CD4-positive, CD25-positive, alpha-beta regulatory T cell (primary cell): ENCODE measurements at regions not wholly inside any gene's neighbourhood (a gene's known extent, or its start where the extent isn't known, plus 50 kb on each side); places are given as distances from the start of the nearest gene placed in this dataset.

Source experiments
- ATAC-seq, 2 donors: fragments of 150-1000 bp; cut with Tn5 transposase; one replicate each; pipeline ENCODE4 v1.10.0; 2021; ENCODE audit warnings: low read depth in 2 of 2, moderate number of reproducible peaks in 2 of 2, moderate library complexity in 1 of 2
- DNase-seq, 3 donors: peaks; one replicate each; pipeline versions ENCODE4 v3.0.0 to v3.0.0-alpha.2; 2012 to 2022; ENCODE audit warnings: mixed read lengths in 1 of 3
- H3K27ac ChIP-seq: one replicate; pipeline ENCODE4 v1.7.0; 2013; ENCODE audit warnings: mild to moderate bottlenecking, low read length; ENCODE audit not compliant: insufficient read depth, poor library complexity, severe bottlenecking
- H3K27me3 ChIP-seq: one replicate; pipeline ENCODE4 v1.7.0; 2013; ENCODE audit warnings: low read length; ENCODE audit not compliant: control insufficient read depth, insufficient read depth
- H3K36me3 ChIP-seq: one replicate; pipeline ENCODE4 v1.7.0; 2013; ENCODE audit warnings: mild to moderate bottlenecking, low read length, moderate library complexity; ENCODE audit not compliant: control insufficient read depth, insufficient read depth
- H3K4me1 ChIP-seq: 2 replicates; pipeline ENCODE4 v1.7.0; 2013; ENCODE audit warnings: mild to moderate bottlenecking, low read length; ENCODE audit not compliant: insufficient read depth, control insufficient read depth, poor library complexity, severe bottlenecking
- H3K4me3 ChIP-seq: one replicate; pipeline ENCODE4 v1.7.0; 2013; ENCODE audit warnings: low read depth, mild to moderate bottlenecking, low read length, moderate library complexity
- H3K9me3 ChIP-seq, 2 experiments: 1 replicate in 1 of 2; 2 replicates in 1 of 2; pipeline ENCODE4 v1.7.0; 2013; ENCODE audit warnings: low read length in 2 of 2, mild to moderate bottlenecking in 1 of 2, moderate library complexity in 1 of 2; ENCODE audit not compliant: control insufficient read depth in 2 of 2
- H3K27ac Mint-ChIP-seq, 3 donors: one replicate each; pipeline ENCODE4 v1.8.0; 2020 to 2022; ENCODE audit warnings: mild to moderate bottlenecking in 3 of 3, mixed read lengths in 3 of 3, moderate library complexity in 2 of 3
- H3K27me3 Mint-ChIP-seq: one replicate; pipeline ENCODE4 v1.8.0; 2022; ENCODE audit warnings: mild to moderate bottlenecking, mixed read lengths
- H3K36me3 Mint-ChIP-seq: one replicate; pipeline ENCODE4 v1.8.0; 2020; ENCODE audit warnings: mixed read lengths
- H3K4me1 Mint-ChIP-seq, 4 donors: one replicate each; pipeline ENCODE4 v1.8.0; 2020 to 2022; ENCODE audit warnings: mixed read lengths in 4 of 4, mild to moderate bottlenecking in 1 of 4
- H3K4me3 Mint-ChIP-seq, 4 donors: one replicate each; pipeline ENCODE4 v1.8.0; 2020 to 2022; ENCODE audit warnings: mild to moderate bottlenecking in 4 of 4, mixed read lengths in 4 of 4, moderate library complexity in 3 of 4
- H3K9me3 Mint-ChIP-seq, 7 donors: one replicate each; pipeline ENCODE4 v1.8.0; 2020 to 2022; ENCODE audit warnings: mixed read lengths in 7 of 7, mild to moderate bottlenecking in 3 of 7, moderate library complexity in 2 of 7

GRCh38 chr1:112312315-112312714 lies 83.7 kb upstream of the CTTNBP2NL start:
- Mint-ChIP-seq H3K4me3 (no peak overlapping the region), H3K36me3 (no peaks in the 10 kb centered on the region), H3K9me3 (peaks cover 0 to 3% (median 0%) of the 10 kb centered on the region in 7 donors), H3K4me1 (no peaks in the 10 kb centered on the region), H3K27ac (no peak overlapping the region), H3K27me3 (peaks cover 17% of the 10 kb centered on the region)
- no peak for DNase-seq
- H3K36me3 ChIP-seq = no peaks in the 10 kb centered on the region
- H3K4me3 ChIP-seq = no peak overlapping the region
- H3K9me3 ChIP-seq = no peaks in the 10 kb centered on the region
- no peak for ATAC-seq
- no peaks in the 10 kb centered on the region for H3K4me1 ChIP-seq
- no peak overlapping the region for H3K27ac ChIP-seq
- H3K27me3 ChIP-seq = peaks cover 5% of the 10 kb centered on the region

- Histone ChIP-seq H3K27me3 (peaks cover 5% of the 10 kb centered on the region), H3K36me3 (no peaks in the 10 kb centered on the region), H3K9me3 (no peaks in the 10 kb centered on the region), H3K27ac (no peak overlapping the region), H3K4me3 (no peak overlapping the region), H3K4me1 (no peaks in the 10 kb centered on the region)
- Mint-ChIP-seq H3K9me3 (peaks cover 0 to 3% (median 0%) of the 10 kb centered on the region in 7 donors), H3K27me3 (peaks cover 17% of the 10 kb centered on the region), H3K36me3 (no peaks in the 10 kb centered on the region), H3K4me3 (no peak overlapping the region), H3K4me1 (no peaks in the 10 kb centered on the region), H3K27ac (no peak overlapping the region)
- ATAC-seq (no peak), DNase-seq (no peak)
These were observed 83.1 kb upstream of the CTTNBP2NL start for GRCh38 chr1:112312879-112313278.

- Histone ChIP-seq H3K4me3 (no peak overlapping the region), H3K4me1 (no peaks in the 10 kb centered on the region), H3K27me3 (no peaks in the 10 kb centered on the region), H3K27ac (no peak overlapping the region), H3K36me3 (no peaks in the 10 kb centered on the region), H3K9me3 (no peaks in the 10 kb centered on the region)
- H3K4me1 Mint-ChIP-seq = peaks cover 0 to 2% (median 0%) of the 10 kb centered on the region in 4 donors
- peaks cover 16% of the 10 kb centered on the region for H3K27me3 Mint-ChIP-seq
- no peaks in the 10 kb centered on the region for H3K36me3 Mint-ChIP-seq
- ATAC-seq = no peak
- no peak for DNase-seq
- no peak overlapping the region for H3K27ac Mint-ChIP-seq
- peaks cover 0 to 3% (median 0%) of the 10 kb centered on the region in 7 donors for H3K9me3 Mint-ChIP-seq
- no peak overlapping the region for H3K4me3 Mint-ChIP-seq
These were observed 79.6 kb upstream of the CTTNBP2NL start for GRCh38 chr1:112316254-112316913.

- no peaks in the 10 kb centered on the region for H3K9me3 ChIP-seq
- DNase-seq = no peak
- peaks cover 10% of the 10 kb centered on the region for H3K27me3 Mint-ChIP-seq
- ATAC-seq = no peak
- H3K9me3 Mint-ChIP-seq = no peaks in the 10 kb centered on the region
- H3K36me3 ChIP-seq = no peaks in the 10 kb centered on the region
- H3K4me1 ChIP-seq = no peaks in the 10 kb centered on the region
- no peak overlapping the region for H3K4me3 Mint-ChIP-seq
- peaks cover 3% of the 10 kb centered on the region for H3K27me3 ChIP-seq
- no peak overlapping the region for H3K27ac ChIP-seq
- H3K36me3 Mint-ChIP-seq = no peaks in the 10 kb centered on the region
- peaks cover 0 to 2% (median 0%) of the 10 kb centered on the region in 4 donors for H3K4me1 Mint-ChIP-seq
- H3K4me3 ChIP-seq = no peak overlapping the region
- no peak overlapping the region for H3K27ac Mint-ChIP-seq
These were observed 78.9 kb upstream of the CTTNBP2NL start for GRCh38 chr1:112317140-112317539.

GRCh38 chr1:112317611-112318062 lies 78.4 kb upstream of the CTTNBP2NL start:
- H3K27ac Mint-ChIP-seq = no peak overlapping the region
- Histone ChIP-seq H3K4me1 (no peaks in the 10 kb centered on the region), H3K27me3 (peaks cover 3% of the 10 kb centered on the region), H3K9me3 (no peaks in the 10 kb centered on the region), H3K4me3 (no peak overlapping the region), H3K27ac (no peak overlapping the region), H3K36me3 (no peaks in the 10 kb centered on the region)
- no peaks in the 10 kb centered on the region for H3K36me3 Mint-ChIP-seq
- no peaks in the 10 kb centered on the region for H3K9me3 Mint-ChIP-seq
- no peak for DNase-seq
- no peak for ATAC-seq
- H3K27me3 Mint-ChIP-seq = peaks cover 10% of the 10 kb centered on the region
- no peak overlapping the region for H3K4me3 Mint-ChIP-seq
- peaks cover 0 to 2% (median 0%) of the 10 kb centered on the region in 4 donors for H3K4me1 Mint-ChIP-seq

- peaks cover 0 to 2% (median 0%) of the 10 kb centered on the region in 4 donors for H3K4me1 Mint-ChIP-seq
- Histone ChIP-seq H3K4me3 (no peak overlapping the region), H3K4me1 (no peaks in the 10 kb centered on the region), H3K27ac (no peak overlapping the region), H3K36me3 (no peaks in the 10 kb centered on the region), H3K27me3 (peaks cover 3% of the 10 kb centered on the region), H3K9me3 (no peaks in the 10 kb centered on the region)
- H3K27me3 Mint-ChIP-seq = peaks cover 11% of the 10 kb centered on the region
- peak overlapping the region in 1 of 3 donors; percentile 10 for H3K27ac Mint-ChIP-seq
- H3K4me3 Mint-ChIP-seq = no peak overlapping the region
- DNase-seq (no peak), ATAC-seq (no peak)
- H3K9me3 Mint-ChIP-seq = peaks cover 0 to 2% (median 0%) of the 10 kb centered on the region in 7 donors
- no peaks in the 10 kb centered on the region for H3K36me3 Mint-ChIP-seq
These were observed 77.8 kb upstream of the CTTNBP2NL start for GRCh38 chr1:112318263-112318662.

- H3K4me1 Mint-ChIP-seq = peaks cover 0 to 2% (median 0%) of the 10 kb centered on the region in 4 donors
- H3K36me3 Mint-ChIP-seq = no peaks in the 10 kb centered on the region
- H3K9me3 Mint-ChIP-seq = peaks cover 0 to 2% (median 0%) of the 10 kb centered on the region in 7 donors
- peaks cover 16% of the 10 kb centered on the region for H3K27me3 Mint-ChIP-seq
- H3K27ac Mint-ChIP-seq = no peak overlapping the region
- Histone ChIP-seq H3K4me3 (no peak overlapping the region), H3K27ac (no peak overlapping the region), H3K9me3 (no peaks in the 10 kb centered on the region), H3K27me3 (peaks cover 3% of the 10 kb centered on the region), H3K4me1 (no peaks in the 10 kb centered on the region), H3K36me3 (no peaks in the 10 kb centered on the region)
- ATAC-seq = no peak
- DNase-seq = no peak
- no peak overlapping the region for H3K4me3 Mint-ChIP-seq
These were observed 77.2 kb upstream of the CTTNBP2NL start for GRCh38 chr1:112318698-112319370.
